SU-DHL-6 (cell line): ENCODE measurements at regions not wholly inside any gene's neighbourhood (a gene's known extent, or its start where the extent isn't known, plus 50 kb on each side); places are given as distances from the start of the nearest gene placed in this dataset.

Experiments
- CTCF ChIP-seq: fragments of 200-600 bp; sonication (generic); IDR thresholded peaks from one replicate; pipeline ENCODE4 v1.5.1; 2017; ENCODE audit warnings: antibody characterized with exemption, mild to moderate bottlenecking, low read length, moderate library complexity; ENCODE audit not compliant: insufficient read depth, poor library complexity, severe bottlenecking
- EZH2phosphoT487 ChIP-seq: fragments of 200-600 bp; sonication (generic), shearing (Covaris generic); conservative IDR thresholded peaks from 2 replicates; pipeline ENCODE4 v1.6.1; 2018; ENCODE audit warnings: mild to moderate bottlenecking, antibody characterized with exemption, low read length, moderate library complexity, mixed read lengths

GRCh38 chr12:78470354-78471195, 394.0 kb upstream of the SYT1 start:
- TF ChIP-seq CTCF (peak; percentile 40), EZH2phosphoT487 (no peak)
